Fibroblast of lung (primary cell): ENCODE measurements at regions not wholly inside any gene's neighbourhood (a gene's known extent, or its start where the extent isn't known, plus 50 kb on each side); places are given as distances from the start of the nearest gene placed in this dataset.

Experiments
- DNase-seq, 2 donors: peaks; one replicate each; pipeline versions ENCODE4 v3.0.0 to v3.0.0-alpha.2; 2010; ENCODE audit warnings: low read depth in 2 of 2
- H2AFZ ChIP-seq: 2 replicates; pipeline ENCODE4 v1.5.1; 2012; ENCODE audit warnings: low read length, control low read depth, inconsistent platforms
- H3K27ac ChIP-seq: 2 replicates; pipeline ENCODE4 v1.5.1; 2011; ENCODE audit warnings: low read length, control low read depth; ENCODE audit not compliant: insufficient read depth
- H3K27me3 ChIP-seq: 2 replicates; pipeline ENCODE4 v1.5.1; 2011; ENCODE audit warnings: mild to moderate bottlenecking, low read length; ENCODE audit not compliant: control insufficient read depth, insufficient read depth
- H3K36me3 ChIP-seq: 2 replicates; pipeline ENCODE4 v1.5.1; 2011; ENCODE audit warnings: low read length; ENCODE audit not compliant: control insufficient read depth, insufficient read depth
- H3K4me1 ChIP-seq: 2 replicates; pipeline ENCODE4 v1.5.1; 2011; ENCODE audit warnings: low read length; ENCODE audit not compliant: control insufficient read depth, insufficient read depth; ENCODE audit errors: extremely low read depth
- H3K4me2 ChIP-seq: 2 replicates; pipeline ENCODE4 v1.5.1; 2011; ENCODE audit warnings: low read length, control low read depth; ENCODE audit not compliant: insufficient read depth; ENCODE audit errors: extremely low read depth
- H3K4me3 ChIP-seq, 4 experiments: fragments of 200-600 bp in 1 of 4; sonication (generic) in 1 of 4; replicated peaks in 1 of 4; 2 replicates each; pipeline ENCODE4 v1.5.1; 2011 to 2016; ENCODE audit warnings: low read length in 4 of 4, low read depth in 3 of 4, mild to moderate bottlenecking in 3 of 4, control low read depth in 2 of 4, inconsistent platforms in 1 of 4, mixed read lengths in 1 of 4; ENCODE audit not compliant: insufficient read depth in 1 of 4; ENCODE audit errors: control extremely low read depth in 1 of 4
- H3K79me2 ChIP-seq: 2 replicates; pipeline ENCODE4 v1.5.1; 2012; ENCODE audit warnings: mild to moderate bottlenecking, low read length, inconsistent platforms; ENCODE audit not compliant: control insufficient read depth, insufficient read depth
- H3K9ac ChIP-seq: 2 replicates; pipeline ENCODE4 v1.5.1; 2011; ENCODE audit warnings: mild to moderate bottlenecking, low read length, control low read depth; ENCODE audit not compliant: insufficient read depth
- H3K9me3 ChIP-seq: 2 replicates; pipeline ENCODE4 v1.5.1; 2012; ENCODE audit warnings: low read depth, low read length; ENCODE audit not compliant: control insufficient read depth, insufficient read depth
- H4K20me1 ChIP-seq: 2 replicates; pipeline ENCODE4 v1.5.1; 2011; ENCODE audit warnings: low read length; ENCODE audit not compliant: control insufficient read depth, insufficient read depth; ENCODE audit errors: extremely low read depth
- CTCF ChIP-seq, 2 donors: IDR thresholded peaks in 1 of 2; conservative IDR thresholded peaks in 1 of 2; 1 replicate in 1 of 2; 2 replicates in 1 of 2; pipeline ENCODE4 v1.5.1; 2011 to 2012; ENCODE audit warnings: low read length in 2 of 2, control low read depth in 1 of 2, inconsistent platforms in 1 of 2, low read depth in 1 of 2, mild to moderate bottlenecking in 1 of 2
- EZH2 ChIP-seq: IDR thresholded peaks from 2 replicates; pipeline ENCODE4 v1.5.1; 2012; ENCODE audit warnings: low read length, control low read depth, mild to moderate bottlenecking; ENCODE audit errors: missing control alignments

- no peak for DNase-seq
- H3K4me2 ChIP-seq = no peak overlapping the region
- H2AFZ ChIP-seq = no peak overlapping the region
- no peak overlapping the region for H3K9ac ChIP-seq
- no peaks in the 10 kb centered on the region for H3K36me3 ChIP-seq
- TF ChIP-seq EZH2 (no peak), CTCF (conservative IDR thresholded peaks at IDR 0.05 in 1 of 2, IDR thresholded peaks at IDR 0.05 in 1 of 2; ENCODE audit: low read depth in 1 of 2, low read length in 2 of 2) (no peak)
- no peaks in the 10 kb centered on the region for H3K9me3 ChIP-seq
- no peak overlapping the region for H3K27ac ChIP-seq
- H3K4me1 ChIP-seq = no peaks in the 10 kb centered on the region
- no peak overlapping the region for H3K4me3 ChIP-seq
- no peaks in the 10 kb centered on the region for H3K27me3 ChIP-seq
- no peaks in the 10 kb centered on the region for H3K79me2 ChIP-seq
- no peaks in the 10 kb centered on the region for H4K20me1 ChIP-seq
Measured at GRCh38 chrX:69305333-69306062, 140.2 kb upstream of the PJA1 start.

GRCh38 chrX:69303231-69303630 lies 138.0 kb upstream of the PJA1 start:
- DNase-seq = no peak
- H3K27ac ChIP-seq = no peak overlapping the region
- no peak overlapping the region for H3K4me3 ChIP-seq
- H4K20me1 ChIP-seq = no peaks in the 10 kb centered on the region
- no peaks in the 10 kb centered on the region for H3K27me3 ChIP-seq
- H2AFZ ChIP-seq = no peak overlapping the region
- TF ChIP-seq CTCF (conservative IDR thresholded peaks at IDR 0.05 in 1 of 2, IDR thresholded peaks at IDR 0.05 in 1 of 2; ENCODE audit: low read depth in 1 of 2, low read length in 2 of 2) (no peak), EZH2 (no peak)
- no peak overlapping the region for H3K9ac ChIP-seq
- no peaks in the 10 kb centered on the region for H3K79me2 ChIP-seq
- no peak overlapping the region for H3K4me2 ChIP-seq
- no peaks in the 10 kb centered on the region for H3K9me3 ChIP-seq
- no peaks in the 10 kb centered on the region for H3K4me1 ChIP-seq
- no peaks in the 10 kb centered on the region for H3K36me3 ChIP-seq

GRCh38 chrX:69299951-69300714 lies 134.9 kb upstream of the PJA1 start:
- H3K27ac ChIP-seq = no peak overlapping the region
- no peaks in the 10 kb centered on the region for H4K20me1 ChIP-seq
- H3K27me3 ChIP-seq = no peaks in the 10 kb centered on the region
- no peak overlapping the region for H2AFZ ChIP-seq
- no peaks in the 10 kb centered on the region for H3K36me3 ChIP-seq
- no peaks in the 10 kb centered on the region for H3K9me3 ChIP-seq
- H3K9ac ChIP-seq = no peak overlapping the region
- no peak for DNase-seq
- H3K4me2 ChIP-seq = no peak overlapping the region
- no peaks in the 10 kb centered on the region for H3K79me2 ChIP-seq
- TF ChIP-seq CTCF (conservative IDR thresholded peaks at IDR 0.05 in 1 of 2, IDR thresholded peaks at IDR 0.05 in 1 of 2; ENCODE audit: low read depth in 1 of 2, low read length in 2 of 2) (no peak), EZH2 (no peak)
- no peak overlapping the region for H3K4me3 ChIP-seq
- H3K4me1 ChIP-seq = no peaks in the 10 kb centered on the region
